ENCODE measurements at regions not wholly inside any gene's neighbourhood (a gene's known extent, or its start where the extent isn't known, plus 50 kb on each side); places are given as distances from the start of the nearest gene placed in this dataset.

DNA sequence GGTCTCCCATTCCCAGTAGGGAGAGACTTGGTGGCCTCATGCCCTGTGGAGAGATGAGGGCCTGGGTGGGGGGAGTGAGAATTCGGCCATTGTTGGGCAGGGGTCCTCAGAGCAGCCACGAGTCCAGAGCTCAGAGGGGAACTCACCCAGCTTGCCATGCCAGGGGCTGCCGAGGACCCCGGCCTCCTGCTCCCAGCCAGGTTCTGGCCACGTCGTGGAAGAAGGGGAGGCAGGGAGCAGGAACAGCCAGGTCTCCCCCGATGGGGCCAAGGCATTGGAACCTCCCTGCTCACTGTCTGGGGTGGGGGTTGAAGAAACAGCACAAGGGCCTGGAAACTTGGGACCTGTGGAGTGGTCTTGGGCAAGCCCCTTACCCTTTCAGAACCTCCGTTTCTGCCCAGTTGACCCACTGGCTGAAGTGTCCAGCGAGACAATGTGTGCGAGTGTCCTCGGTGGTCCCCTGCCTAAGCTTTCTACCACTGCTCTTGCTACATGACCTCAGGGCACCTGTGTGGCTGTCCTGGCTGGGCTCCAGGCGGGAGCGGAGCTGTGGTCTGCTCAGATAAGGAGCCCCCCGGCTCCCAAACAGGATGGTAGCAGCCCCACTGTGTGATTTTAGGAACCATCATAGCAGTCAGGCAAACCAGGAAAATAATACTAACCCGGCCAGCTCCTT lies 74.7 kb upstream of the WNT11 start:
- no peak overlapping the region for H3K4me3 ChIP-seq (ENCODE audit: low read depth, low read length)
- TF ChIP-seq, protein P1, sequence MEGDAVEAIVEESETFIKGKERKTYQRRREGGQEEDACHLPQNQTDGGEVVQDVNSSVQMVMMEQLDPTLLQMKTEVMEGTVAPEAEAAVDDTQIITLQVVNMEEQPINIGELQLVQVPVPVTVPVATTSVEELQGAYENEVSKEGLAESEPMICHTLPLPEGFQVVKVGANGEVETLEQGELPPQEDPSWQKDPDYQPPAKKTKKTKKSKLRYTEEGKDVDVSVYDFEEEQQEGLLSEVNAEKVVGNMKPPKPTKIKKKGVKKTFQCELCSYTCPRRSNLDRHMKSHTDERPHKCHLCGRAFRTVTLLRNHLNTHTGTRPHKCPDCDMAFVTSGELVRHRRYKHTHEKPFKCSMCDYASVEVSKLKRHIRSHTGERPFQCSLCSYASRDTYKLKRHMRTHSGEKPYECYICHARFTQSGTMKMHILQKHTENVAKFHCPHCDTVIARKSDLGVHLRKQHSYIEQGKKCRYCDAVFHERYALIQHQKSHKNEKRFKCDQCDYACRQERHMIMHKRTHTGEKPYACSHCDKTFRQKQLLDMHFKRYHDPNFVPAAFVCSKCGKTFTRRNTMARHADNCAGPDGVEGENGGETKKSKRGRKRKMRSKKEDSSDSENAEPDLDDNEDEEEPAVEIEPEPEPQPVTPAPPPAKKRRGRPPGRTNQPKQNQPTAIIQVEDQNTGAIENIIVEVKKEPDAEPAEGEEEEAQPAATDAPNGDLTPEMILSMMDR (IDR thresholded peaks at IDR 0.05; ENCODE audit: borderline replicate concordance, insufficient read depth, low read depth, low read length): no peak

DNA sequence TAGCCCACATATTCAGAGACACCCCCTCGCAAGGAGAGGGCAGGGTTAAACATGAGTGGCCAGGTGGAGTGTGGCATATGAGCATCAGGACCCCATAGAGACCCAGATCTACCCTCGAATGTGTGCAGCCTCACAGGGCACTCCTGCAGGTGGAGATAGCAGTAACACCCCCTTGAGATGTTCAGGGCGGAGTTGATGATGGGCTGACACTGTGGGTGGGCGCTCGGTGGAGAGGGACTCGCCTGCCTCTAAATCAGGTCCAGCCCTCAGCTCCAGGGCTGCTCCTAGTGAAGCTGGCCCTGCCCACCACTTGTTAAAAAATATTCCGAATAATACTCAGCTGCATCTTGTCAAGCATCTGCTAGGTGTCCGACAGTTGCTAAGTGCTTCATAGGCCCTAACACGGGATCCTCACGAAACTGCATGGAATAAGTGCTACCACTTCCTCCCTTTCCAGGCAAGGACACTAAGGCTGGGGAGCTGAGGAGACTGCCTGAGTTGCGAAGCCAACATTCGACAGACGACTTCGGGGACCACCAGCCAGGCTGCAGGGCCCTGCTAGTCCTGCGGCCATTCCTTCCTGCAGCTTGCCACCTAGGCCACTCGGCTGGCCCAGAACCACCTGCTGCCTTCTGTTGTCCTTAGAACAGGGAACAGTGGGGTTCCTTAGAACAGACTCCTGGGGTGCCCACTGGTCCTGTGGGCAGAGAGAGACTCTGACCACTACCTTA lies 74.0 kb upstream of the WNT11 start:
- TF ChIP-seq, protein P1 (IDR thresholded peaks at IDR 0.05; ENCODE audit: borderline replicate concordance, insufficient read depth, low read depth, low read length): no peak
- H3K4me3 ChIP-seq (ENCODE audit: low read depth, low read length): no peak overlapping the region

DNA sequence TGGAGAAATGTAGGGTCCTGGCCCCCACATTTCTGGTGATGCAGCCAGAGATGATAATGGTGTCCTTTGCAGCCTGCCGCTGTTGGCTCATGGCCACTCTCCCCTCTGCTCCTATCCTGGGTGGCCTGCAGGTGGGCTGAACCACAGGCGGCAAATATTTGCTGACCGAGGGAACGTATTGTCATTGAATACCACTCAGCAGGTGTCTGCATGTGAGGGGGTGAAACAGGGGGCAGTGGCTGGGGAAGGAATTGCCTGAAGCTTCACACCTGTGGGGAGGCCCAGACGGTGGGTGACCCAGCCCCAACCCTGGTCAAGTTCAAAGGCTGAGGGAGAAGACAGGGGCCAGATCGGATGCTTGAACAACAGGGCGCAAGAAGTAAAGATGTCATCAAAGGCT lies 73.3 kb upstream of the WNT11 start:
- H3K4me3 ChIP-seq (ENCODE audit: low read depth, low read length): no peak overlapping the region
- TF ChIP-seq, protein P1 (IDR thresholded peaks at IDR 0.05; ENCODE audit: borderline replicate concordance, insufficient read depth, low read depth, low read length): no peak

DNA sequence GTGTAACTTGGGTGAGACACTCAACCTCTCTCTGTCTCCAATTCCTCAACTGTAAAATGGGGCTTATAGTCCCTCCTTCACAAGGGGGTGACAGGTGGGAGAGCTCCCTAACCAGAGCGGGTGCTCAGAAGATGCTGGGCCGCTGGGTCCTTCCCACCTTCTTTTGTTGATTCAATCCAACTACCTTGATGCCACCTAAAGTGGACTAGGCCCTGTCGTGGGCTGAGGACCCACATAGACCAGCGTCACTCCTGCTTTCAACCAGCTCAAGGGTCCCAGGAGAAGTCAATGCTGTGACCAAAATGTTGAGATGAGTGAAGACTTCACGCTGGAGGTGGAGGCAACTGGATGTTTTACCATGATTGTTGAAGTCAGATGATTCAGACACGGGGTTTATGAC lies 72.7 kb upstream of the WNT11 start:
- TF ChIP-seq, protein P1 (IDR thresholded peaks at IDR 0.05; ENCODE audit: borderline replicate concordance, insufficient read depth, low read depth, low read length): no peak
- no peak overlapping the region for H3K4me3 ChIP-seq (ENCODE audit: low read depth, low read length)

DNA sequence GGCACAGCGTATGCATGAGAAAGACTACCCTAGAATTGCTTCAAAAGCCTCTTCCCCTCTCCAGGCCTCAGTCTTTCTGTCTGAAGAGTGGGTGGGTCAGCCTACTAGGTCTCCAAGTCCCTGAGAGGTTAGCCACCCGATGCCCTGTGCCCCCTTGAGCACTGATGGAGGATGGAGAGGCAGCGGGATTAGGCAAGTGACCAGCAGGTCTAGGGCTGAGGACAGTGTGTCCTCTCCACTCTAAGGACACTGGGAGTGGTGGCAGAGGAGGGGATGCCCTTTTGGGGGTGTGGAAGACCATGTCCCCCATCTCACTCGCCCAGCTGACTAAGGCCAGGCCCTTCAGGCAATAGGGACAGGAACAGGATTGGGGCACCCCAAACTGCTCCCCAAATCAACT lies 72.2 kb upstream of the WNT11 start:
- no peak overlapping the region for H3K4me3 ChIP-seq (ENCODE audit: low read depth, low read length)
- TF ChIP-seq, protein P1 (IDR thresholded peaks at IDR 0.05; ENCODE audit: borderline replicate concordance, insufficient read depth, low read depth, low read length): no peak

DNA sequence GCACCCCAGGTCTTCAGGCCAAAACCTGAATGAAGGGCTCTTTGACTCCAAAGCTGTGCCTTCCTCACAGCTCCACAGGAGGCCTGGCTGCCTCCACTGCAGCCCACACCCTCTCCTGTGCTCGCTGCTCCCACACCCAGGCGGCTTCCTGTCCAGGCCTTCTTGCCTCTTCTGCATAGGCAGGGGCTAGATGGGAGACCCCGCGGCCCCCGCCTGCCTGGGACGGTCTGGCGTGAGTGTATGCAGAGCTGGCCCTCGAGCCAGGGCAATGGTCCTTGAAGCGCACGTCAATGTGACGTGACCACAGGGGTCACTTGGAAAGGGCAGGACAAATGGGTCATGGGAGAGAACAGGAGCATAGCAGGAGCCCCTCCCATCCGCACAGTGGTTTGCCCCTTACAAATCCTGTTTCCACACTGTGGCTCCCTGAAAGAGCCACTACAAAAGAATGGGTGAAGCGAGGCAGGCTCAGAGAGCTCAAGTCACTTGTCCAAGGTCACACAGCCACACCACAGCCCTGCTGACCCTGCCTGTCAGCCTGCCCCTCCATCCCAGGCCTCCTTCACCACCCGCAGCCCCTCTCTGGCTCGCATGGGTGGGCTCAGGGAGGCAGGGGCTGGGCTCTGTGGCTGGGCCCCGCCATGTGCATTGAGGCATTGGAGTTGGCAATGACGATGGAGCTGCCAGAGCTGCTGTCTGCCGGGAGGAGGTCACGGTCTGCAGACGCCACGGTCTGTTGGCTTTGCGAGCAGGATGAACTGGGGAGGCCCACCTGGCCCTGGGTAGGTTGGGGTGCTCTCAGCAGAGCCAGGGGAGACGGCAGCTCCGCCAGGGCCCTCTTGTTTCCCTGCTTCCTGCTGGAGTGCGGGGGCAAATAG lies 71.2 kb upstream of the WNT11 start:
- TF ChIP-seq, protein P1 (IDR thresholded peaks at IDR 0.05; ENCODE audit: borderline replicate concordance, insufficient read depth, low read depth, low read length): no peak
- H3K4me3 ChIP-seq (ENCODE audit: low read depth, low read length): no peak overlapping the region

All from GM12875 (cell line).